OCI-LY1 (cell line): ENCODE measurements at regions not wholly inside any gene's neighbourhood (a gene's known extent, or its start where the extent isn't known, plus 50 kb on each side); places are given as distances from the start of the nearest gene placed in this dataset.

Experiments
- CTCF ChIP-seq: fragments of 200-600 bp; sonication (generic), shearing (Covaris generic); IDR thresholded peaks from 2 replicates; pipeline ENCODE4 v1.5.1; 2017; ENCODE audit warnings: mild to moderate bottlenecking, antibody characterized with exemption, low read length, moderate library complexity, mixed read lengths
- EZH2 ChIP-seq: fragments of 200-600 bp; sonication (generic), shearing (Covaris generic); IDR thresholded peaks from 2 replicates; pipeline ENCODE4 v1.8.0; 2017; ENCODE audit warnings: borderline replicate concordance, mixed run types, mild to moderate bottlenecking, antibody characterized with exemption, low read length, moderate library complexity, mixed read lengths

GRCh38 chr3:43223670-43224364 lies 62.5 kb upstream of the SNRK start:
- TF ChIP-seq CTCF (peak; percentile 22; the same call in 1 of the 2 replicates), EZH2 (no peak)
